K562 (cell line): ENCODE measurements at regions not wholly inside any gene's neighbourhood (a gene's known extent, or its start where the extent isn't known, plus 50 kb on each side); places are given as distances from the start of the nearest gene placed in this dataset.

ENCODE experiments used
- ATF1 ChIP-seq, 2 experiments: fragments of 450-650 bp in 1 of 2; IDR thresholded peaks; 2 replicates each; pipeline ENCODE4 v1.6.1; 2016; ENCODE audit warnings: missing compliant biosample characterization in 1 of 2, missing genetic modification characterization in 1 of 2
- NFIC ChIP-seq: fragments of 450-650 bp; IDR thresholded peaks from 2 replicates; pipeline ENCODE4 v1.6.1; 2017; ENCODE audit warnings: mild to moderate bottlenecking, inconsistent platforms
- SAFB2 ChIP-seq: fragments of 200-400 bp; formaldehyde crosslinking; IDR thresholded peaks from 2 replicates; pipeline ENCODE4 v1.6.1; 2018; ENCODE audit warnings: borderline replicate concordance, low read length, low read depth, moderate library complexity; ENCODE audit not compliant: severe bottlenecking
- TRIM25 ChIP-seq: fragments of 450-650 bp; IDR thresholded peaks from 2 replicates; pipeline ENCODE4 v1.7.0; 2016; ENCODE audit warnings: borderline replicate concordance
- ZNF232 ChIP-seq: sonication (generic); formaldehyde crosslinking; IDR thresholded peaks from 2 replicates; pipeline ENCODE4 v1.8.0; 2022; ENCODE audit warnings: mild to moderate bottlenecking, missing genetic modification reagents
- ZNF696 ChIP-seq: fragments of 250-450 bp; sonication (Bioruptor Pico); conservative IDR thresholded peaks from 2 replicates; pipeline ENCODE4 v1.4.0; 2020; ENCODE audit warnings: mild to moderate bottlenecking, moderate library complexity
- TF ChIP-seq, protein P1 (sequence below): fragments of 150-350 bp; IDR thresholded peaks from 2 replicates; pipeline ENCODE4 v1.6.1; 2014; ENCODE audit warnings: low read depth, mild to moderate bottlenecking, low read length, borderline replicate concordance
- TF ChIP-seq, protein P2 (sequence below): fragments of 450-650 bp; IDR thresholded peaks from 2 replicates; pipeline ENCODE4 v1.6.1; 2016; ENCODE audit warnings: antibody characterized with exemption
- TF ChIP-seq, protein P3 (sequence below): fragments of 450-650 bp; formaldehyde crosslinking; IDR thresholded peaks from 2 replicates; pipeline ENCODE4 v1.4.0; 2020; ENCODE audit warnings: mild to moderate bottlenecking, moderate library complexity

GRCh38 chr22:46068593-46069491 lies 81.5 kb upstream of the PPARA start (continued):
- TF ChIP-seq, protein P1, sequence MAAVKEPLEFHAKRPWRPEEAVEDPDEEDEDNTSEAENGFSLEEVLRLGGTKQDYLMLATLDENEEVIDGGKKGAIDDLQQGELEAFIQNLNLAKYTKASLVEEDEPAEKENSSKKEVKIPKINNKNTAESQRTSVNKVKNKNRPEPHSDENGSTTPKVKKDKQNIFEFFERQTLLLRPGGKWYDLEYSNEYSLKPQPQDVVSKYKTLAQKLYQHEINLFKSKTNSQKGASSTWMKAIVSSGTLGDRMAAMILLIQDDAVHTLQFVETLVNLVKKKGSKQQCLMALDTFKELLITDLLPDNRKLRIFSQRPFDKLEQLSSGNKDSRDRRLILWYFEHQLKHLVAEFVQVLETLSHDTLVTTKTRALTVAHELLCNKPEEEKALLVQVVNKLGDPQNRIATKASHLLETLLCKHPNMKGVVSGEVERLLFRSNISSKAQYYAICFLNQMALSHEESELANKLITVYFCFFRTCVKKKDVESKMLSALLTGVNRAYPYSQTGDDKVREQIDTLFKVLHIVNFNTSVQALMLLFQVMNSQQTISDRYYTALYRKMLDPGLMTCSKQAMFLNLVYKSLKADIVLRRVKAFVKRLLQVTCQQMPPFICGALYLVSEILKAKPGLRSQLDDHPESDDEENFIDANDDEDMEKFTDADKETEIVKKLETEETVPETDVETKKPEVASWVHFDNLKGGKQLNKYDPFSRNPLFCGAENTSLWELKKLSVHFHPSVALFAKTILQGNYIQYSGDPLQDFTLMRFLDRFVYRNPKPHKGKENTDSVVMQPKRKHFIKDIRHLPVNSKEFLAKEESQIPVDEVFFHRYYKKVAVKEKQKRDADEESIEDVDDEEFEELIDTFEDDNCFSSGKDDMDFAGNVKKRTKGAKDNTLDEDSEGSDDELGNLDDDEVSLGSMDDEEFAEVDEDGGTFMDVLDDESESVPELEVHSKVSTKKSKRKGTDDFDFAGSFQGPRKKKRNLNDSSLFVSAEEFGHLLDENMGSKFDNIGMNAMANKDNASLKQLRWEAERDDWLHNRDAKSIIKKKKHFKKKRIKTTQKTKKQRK = no peak
- TF ChIP-seq, protein P2, sequence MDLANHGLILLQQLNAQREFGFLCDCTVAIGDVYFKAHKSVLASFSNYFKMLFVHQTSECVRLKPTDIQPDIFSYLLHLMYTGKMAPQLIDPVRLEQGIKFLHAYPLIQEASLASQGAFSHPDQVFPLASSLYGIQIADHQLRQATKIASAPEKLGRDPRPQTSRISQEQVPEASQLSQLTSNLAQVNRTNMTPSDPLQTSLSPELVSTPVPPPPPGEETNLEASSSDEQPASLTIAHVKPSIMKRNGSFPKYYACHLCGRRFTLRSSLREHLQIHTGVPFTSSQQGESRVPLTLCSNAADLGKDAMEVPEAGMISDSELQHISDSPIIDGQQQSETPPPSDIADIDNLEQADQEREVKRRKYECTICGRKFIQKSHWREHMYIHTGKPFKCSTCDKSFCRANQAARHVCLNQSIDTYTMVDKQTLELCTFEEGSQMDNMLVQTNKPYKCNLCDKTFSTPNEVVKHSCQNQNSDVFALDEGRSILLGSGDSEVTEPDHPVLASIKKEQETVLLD = no peak
- TF ChIP-seq NFIC = no peak
- no peak for TF ChIP-seq ZNF232 (CRISPR knock-in tag)
- TF ChIP-seq SAFB2 = no peak
- TF ChIP-seq TRIM25 = no peak
- TF ChIP-seq ATF1 (CRISPR knock-in tag; IDR thresholded peaks at IDR 0.05) = no peak
- TF ChIP-seq ATF1 (tag; IDR thresholded peaks at IDR 0.05) = no peak
- TF ChIP-seq ZNF696 (CRISPR knock-in tag) = no peak
- TF ChIP-seq, protein P3, sequence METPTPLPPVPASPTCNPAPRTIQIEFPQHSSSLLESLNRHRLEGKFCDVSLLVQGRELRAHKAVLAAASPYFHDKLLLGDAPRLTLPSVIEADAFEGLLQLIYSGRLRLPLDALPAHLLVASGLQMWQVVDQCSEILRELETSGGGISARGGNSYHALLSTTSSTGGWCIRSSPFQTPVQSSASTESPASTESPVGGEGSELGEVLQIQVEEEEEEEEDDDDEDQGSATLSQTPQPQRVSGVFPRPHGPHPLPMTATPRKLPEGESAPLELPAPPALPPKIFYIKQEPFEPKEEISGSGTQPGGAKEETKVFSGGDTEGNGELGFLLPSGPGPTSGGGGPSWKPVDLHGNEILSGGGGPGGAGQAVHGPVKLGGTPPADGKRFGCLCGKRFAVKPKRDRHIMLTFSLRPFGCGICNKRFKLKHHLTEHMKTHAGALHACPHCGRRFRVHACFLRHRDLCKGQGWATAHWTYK (CRISPR knock-in tag) = no peak
